Fibroblast of the conjunctiva (primary cell): ENCODE measurements at regions not wholly inside any gene's neighbourhood (a gene's known extent, or its start where the extent isn't known, plus 50 kb on each side); places are given as distances from the start of the nearest gene placed in this dataset.
A peak's percentile ranks its signal among the peaks of the same experiment; 100 is the strongest.
"Not testable (repeated sequence)": the region's sequence is repeated elsewhere in the genome, so short reads cannot be mapped to it uniquely, and the experiment has no call there.

Experiments used
- DNase-seq: peaks from one replicate; pipeline ENCODE4 v3.0.0-alpha.2; 2010; ENCODE audit warnings: low read depth

DNA sequence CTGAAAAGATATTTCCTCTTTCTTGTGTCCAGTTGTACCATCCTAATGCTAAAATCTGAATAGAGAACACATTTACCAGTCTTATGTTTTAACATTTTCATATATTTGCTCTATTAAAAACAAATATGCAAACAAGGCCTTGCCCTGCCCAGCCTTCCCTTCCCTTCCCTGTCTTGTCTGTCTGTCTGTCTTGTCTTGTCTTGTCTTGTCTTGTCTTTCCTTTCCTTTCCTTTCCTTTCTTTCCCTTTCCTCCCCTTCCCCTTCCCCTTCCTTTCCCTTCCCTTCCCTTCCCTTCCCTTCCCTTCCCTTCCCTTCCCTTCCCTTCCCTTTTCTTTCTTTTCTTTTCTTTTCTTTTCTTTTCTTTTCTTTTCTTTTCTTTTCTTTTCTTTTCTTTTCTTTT lies 1103.5 kb downstream of the STIM2 start:
- DNase-seq = no peak

DNA sequence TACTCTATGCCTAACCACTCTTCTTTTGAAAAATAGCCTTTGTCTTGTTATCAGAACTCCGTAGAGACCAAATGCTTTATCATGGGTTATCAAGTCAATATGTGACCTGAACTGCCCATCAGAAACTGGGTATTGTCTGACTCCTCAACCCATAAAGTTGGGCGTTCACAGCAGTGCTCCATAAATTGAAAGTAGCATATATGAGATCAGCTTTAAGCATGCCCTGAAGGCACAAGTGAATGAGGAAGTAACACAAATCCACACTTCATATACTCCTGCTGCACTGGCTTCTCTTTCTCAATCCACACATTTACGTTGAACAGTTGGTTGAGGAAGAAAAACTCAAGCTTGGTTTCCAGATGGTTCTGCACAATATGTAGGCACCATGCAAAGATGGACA lies 1106.0 kb downstream of the STIM2 start:
- no peak for DNase-seq

- no peak for DNase-seq
Observed at GRCh38 chr4:27973056-27973455, 1112.4 kb downstream of the STIM2 start.

DNA sequence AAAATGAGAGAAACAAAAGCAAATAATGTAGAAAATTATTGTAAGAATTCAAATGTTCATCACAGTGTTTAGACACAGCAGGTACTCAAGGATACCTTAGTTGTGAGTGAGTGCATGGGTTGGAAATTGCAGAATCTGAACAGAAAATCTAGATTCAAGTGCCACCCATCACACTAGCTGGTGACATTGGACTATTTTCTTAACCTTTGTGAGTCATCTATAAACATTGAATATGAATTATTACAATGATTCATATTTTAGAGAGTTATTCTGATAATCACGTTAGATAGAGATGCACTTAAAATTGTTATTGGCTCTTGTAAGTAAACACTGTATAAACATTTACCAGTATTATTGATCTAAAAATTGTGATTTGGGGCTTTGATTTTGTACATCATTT lies 1113.1 kb downstream of the STIM2 start:
- no peak for DNase-seq

DNA sequence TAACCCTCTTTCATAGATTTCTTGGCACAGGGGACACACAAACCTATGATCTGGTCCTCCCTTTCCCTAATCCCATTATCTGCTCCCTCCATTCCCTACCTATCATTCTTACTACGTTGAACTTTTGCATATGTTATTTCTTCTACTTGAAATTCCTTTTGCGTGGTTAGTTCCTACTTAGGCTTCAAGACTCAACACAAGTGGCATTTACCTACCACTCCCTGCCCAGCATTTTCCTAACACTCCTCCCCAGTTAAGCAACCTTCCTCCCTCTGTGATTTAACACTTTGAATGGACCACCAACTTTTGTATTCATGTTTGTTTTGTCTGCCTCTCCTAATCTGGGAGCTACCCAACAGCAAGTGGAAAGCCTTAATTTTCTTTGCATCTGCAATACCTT lies 1113.7 kb downstream of the STIM2 start:
- no peak for DNase-seq

- not testable (repeated sequence) for DNase-seq
Observed at GRCh38 chr4:27974881-27975280, 1114.2 kb downstream of the STIM2 start.

DNA sequence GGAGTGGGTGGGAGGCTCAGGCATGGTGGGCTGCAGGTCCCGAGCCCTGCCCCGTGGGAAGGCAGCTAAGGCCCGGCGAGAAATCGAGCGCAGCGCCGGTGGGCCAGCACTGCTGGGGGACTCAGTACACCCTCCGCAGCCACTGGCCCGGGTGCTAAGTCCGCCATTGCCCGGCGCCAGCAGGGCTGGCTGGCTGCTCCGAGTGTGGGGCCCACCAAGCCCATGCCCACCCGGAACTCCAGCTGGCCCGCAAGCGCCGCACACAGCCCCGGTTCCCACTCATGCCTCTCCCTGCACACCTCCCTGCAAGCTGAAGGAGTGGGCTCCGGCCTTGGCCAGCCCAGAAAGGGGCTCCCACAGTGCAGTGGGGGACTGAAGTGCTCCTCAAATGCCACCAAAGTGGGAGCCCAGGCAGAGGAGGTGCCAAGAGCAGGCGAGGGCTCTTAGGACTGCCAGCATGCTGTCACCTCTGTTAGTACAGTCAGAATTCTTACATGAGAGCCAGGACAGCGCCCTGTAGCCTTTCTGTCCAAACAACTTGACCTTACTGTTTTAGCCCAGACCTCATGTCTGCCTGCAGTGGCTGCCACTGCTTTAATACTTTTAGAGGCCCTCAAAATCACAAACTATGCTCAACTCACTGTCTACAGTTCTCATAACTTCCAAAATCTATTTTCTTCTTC lies 1117.9 kb downstream of the STIM2 start:
- not testable (repeated sequence) for DNase-seq

DNA sequence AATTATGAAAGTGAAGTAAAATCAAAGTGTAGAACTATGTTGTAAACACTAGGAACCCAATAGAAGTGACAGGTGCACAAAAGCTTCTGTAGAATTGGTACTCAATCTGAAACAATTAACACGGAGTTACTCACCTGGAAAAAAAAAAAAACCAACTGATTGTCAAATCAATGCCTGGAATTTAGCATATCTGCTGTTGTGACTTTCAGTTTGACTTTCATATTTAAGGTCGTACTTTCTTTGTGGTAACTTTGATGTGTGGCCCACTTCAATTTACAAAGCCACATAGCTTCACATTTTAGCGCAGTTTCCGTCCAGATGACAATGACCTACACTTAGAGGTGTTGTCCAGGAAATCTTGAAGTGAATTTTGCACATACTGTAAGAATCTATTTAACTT lies 1124.9 kb downstream of the STIM2 start:
- DNase-seq = no peak

GRCh38 chr4:27986476-27986875 lies 1125.8 kb downstream of the STIM2 start:
- no peak for DNase-seq

DNA sequence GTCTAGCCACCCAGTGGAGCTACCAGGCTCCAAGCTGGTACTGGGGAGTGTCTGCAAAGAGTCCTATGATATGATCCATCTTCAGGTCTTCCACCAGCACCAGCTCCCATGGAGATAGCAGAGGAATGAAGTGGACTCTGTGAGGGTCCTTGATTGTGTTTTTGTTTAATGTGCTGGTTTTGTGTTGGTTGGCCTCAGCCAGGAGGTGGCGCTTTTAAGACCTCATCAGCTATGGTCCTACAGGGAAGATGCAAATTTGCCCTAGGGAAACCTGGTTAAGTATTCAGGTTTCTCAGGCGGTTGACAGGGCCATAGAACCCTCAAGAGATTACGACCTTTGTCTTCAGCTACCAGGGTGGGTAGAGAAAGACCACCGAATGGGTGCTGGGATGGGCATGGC lies 1141.1 kb downstream of the STIM2 start:
- DNase-seq = no peak

DNA sequence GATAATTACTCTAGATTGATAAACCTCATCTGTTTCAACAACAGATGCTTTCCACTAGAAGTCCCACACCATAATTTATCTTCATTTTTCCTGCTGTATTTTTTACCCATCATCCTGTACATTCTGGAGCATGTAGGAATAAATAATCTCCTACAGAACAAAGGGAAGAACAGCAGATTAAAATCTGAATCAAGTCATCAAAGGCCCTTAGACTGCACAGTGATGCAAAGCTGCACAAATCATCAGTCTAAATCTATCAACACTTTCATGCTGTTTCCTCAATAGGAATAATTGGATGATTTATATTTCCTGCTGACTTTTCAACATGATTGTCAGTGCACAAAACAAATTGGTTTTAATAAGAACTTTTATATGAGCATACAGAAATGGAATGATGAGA lies 1143.9 kb downstream of the STIM2 start:
- DNase-seq = no peak

GRCh38 chr4:28006021-28006420 lies 1145.4 kb downstream of the STIM2 start:
- DNase-seq = no peak

- no peak for DNase-seq
Observed at GRCh38 chr4:28007693-28008092, 1147.1 kb downstream of the STIM2 start.

DNA sequence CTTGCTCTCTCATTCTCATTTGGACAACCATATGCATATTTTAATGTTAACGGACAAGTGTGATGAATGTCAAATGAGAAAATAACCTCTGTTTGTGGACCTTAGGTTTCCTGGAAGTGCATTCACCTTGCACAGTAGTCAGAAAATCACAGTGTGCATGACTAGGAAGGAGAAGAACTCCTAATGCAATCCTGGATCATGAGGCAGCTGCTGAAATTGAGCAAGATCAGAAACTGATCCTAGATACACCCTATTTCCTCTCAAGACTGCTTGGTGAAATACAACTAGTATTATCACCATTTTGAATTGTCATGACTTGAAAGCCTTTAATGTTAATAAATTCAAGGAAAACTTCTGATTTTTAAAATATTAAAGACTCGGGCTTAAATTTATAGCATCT lies 1148.9 kb downstream of the STIM2 start:
- no peak for DNase-seq

GRCh38 chr4:28010577-28011240 lies 1150.1 kb downstream of the STIM2 start:
- DNase-seq = no peak

DNA sequence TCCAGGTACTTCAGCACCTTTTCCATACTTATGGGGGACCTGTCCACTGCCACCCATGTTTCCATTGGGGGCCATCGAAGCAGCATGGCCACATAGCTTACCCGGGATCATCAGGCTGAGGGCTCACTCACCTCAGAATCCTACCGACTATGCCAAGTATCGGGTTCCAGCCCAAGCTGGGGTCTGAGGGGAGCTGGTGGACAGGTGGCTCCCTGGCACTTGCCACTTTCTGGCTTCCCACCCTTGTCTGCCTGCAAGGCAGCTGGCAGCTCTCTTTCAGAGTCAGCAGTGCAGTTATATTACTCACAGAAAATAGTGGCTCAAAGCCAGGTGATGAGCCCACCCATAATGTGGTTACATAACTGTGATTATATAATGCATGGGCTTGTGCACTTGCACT lies 1153.8 kb downstream of the STIM2 start:
- DNase-seq = no peak

DNA sequence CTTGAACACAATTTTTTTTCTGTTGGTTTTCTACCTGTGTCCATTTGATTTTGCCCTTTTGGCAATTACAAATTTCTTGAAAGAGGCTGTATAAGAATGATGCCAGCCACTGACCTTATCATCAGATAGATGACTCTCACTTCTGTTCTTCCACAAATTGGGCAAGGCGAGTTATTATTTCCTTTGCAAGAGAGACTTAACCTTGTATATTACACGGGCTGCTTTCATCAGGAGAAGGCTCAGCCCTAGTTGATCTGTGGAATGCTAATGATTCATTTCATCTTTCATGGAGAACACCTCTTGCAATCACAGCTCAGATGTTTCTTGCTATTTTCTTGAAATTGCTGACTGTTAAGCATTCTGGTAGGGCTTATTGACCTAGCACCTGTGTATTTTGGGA lies 1155.4 kb downstream of the STIM2 start:
- DNase-seq = no peak

DNA sequence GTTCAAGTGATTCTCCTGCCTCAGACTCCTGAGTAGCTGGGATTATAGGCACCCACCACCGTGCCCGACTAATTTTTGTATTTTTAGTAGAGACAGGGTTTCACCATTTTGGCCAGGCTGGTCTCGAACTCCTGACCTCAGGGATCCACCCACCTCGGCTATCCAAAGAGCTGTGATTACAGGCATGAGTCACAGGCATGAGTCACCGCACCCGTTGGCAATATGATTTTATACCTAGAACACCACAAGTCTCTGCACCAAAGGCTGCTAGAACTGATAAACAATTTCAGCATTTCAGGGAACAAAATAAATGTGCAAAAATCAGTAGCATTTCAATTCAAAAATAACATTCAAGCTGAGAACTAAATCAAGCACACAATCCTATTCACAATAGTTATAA lies 1177.6 kb downstream of the STIM2 start:
- DNase-seq = peak; percentile 5

- no peak for DNase-seq
Observed at GRCh38 chr4:28062562-28062961, 1201.9 kb downstream of the STIM2 start.

DNA sequence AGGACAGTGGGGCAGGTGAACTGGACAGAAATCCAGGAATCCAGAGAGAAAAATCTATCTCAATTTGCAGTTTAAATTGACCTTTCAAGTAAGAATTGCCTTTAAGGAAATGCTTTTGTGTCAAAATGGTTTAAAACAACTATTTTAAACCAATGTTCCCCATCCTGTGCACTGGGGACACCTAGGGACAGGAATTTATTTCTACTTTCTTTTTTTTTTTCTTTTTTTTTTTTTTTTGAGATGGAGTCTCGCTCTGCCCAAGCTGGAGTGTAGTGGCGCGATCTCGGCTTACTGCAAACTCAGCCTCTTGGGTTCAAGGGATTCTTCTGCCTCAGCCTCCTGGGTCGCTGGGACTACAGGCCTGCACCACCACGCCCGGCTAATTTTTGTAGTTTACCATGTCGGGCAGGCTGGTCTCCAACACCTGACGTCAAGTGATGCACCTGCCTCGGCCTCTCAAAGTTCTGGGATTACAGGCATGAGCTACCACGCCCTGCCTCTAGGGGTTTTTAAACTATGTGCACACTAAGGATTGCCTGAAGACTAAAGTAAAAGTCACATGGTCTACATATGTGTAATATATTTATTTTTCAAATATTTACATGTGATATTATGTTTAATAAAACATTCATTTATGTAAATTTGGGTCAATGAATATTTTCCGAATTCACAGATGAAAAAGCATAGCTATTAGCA lies 1213.4 kb downstream of the STIM2 start:
- DNase-seq = no peak

- DNase-seq = no peak
Observed at GRCh38 chr4:28075401-28075956, 1214.8 kb downstream of the STIM2 start.

- not testable (repeated sequence) for DNase-seq
Observed at GRCh38 chr4:28077203-28077602, 1216.6 kb downstream of the STIM2 start.
